LNCAP (cell line): ENCODE measurements at regions not wholly inside any gene's neighbourhood (a gene's known extent, or its start where the extent isn't known, plus 50 kb on each side); places are given as distances from the start of the nearest gene placed in this dataset.

ENCODE experiments used
- CTCF ChIP-seq: fragments of 450-650 bp; IDR thresholded peaks from 2 replicates; pipeline ENCODE4 v1.5.1; 2017; ENCODE audit warnings: mild to moderate bottlenecking

GRCh38 chr12:127278351-127278750 lies 988.6 kb upstream of the TMEM132C start:
- TF ChIP-seq CTCF: no peak

DNA sequence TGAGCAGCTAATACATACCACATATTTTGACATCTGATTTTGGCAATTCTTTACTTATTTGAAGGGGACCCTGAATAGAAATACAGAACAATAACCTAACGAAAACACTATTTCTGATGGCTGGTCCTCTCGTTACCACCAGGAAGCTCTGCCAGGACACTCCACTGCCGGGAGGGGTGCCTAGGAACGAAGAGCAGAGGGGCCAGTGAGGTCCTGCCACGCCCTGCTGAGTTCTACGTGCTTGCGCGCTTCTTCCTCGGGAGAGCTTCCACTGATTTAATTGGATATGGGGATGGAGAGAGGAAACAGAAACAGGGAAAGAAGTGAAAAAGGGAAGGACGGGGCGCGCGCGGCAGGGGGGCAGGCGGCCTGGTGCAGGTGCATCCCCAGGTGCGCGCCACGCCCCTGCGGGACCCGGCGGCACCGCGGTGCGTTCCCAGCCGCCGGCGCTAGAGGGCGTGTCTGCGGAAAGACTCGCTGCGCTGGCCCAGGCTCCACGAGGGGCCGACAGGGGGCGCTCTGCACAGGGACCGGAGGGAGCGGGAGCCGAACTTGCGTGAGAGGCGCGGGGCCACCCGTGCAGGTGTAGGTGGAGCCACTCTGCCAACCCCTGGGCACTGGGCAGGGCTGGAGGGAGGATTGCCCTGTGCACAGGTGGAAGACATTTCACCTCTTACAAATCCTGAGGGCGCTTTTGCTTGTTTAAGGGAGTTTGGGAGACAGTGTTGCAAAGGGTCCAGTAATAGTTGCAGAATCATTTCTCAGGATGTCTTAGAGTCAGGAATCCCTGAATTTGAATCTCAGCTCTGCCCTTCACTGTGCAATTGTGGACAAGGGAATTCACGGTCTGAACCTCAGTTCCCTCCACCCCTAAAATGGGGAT lies 986.3 kb upstream of the TMEM132C start:
- TF ChIP-seq CTCF: peak; percentile 96

- TF ChIP-seq CTCF: no peak
Observed at GRCh38 chr12:127282786-127283565, 984.0 kb upstream of the TMEM132C start.

DNA sequence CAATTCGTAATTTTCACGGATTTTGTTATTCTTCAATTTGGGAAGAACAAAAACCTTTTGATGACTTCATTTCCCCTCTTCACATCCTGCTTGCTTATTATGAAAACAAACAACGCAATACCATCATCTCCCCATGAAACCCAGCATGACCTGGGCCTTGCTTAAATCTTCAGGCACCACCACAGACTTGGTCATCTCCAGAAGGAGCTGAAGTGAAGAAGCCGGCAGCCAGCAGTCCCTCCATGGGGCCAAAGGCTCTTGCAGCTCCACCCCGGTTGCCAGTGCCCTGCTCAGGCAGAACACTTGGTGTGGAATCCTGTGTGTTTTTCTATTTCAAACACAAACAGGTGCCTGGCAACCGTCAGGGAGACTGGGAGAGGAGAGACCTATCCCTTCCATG lies 982.9 kb upstream of the TMEM132C start:
- TF ChIP-seq CTCF: no peak

GRCh38 chr12:127284870-127285431 lies 982.0 kb upstream of the TMEM132C start:
- no peak for TF ChIP-seq CTCF

DNA sequence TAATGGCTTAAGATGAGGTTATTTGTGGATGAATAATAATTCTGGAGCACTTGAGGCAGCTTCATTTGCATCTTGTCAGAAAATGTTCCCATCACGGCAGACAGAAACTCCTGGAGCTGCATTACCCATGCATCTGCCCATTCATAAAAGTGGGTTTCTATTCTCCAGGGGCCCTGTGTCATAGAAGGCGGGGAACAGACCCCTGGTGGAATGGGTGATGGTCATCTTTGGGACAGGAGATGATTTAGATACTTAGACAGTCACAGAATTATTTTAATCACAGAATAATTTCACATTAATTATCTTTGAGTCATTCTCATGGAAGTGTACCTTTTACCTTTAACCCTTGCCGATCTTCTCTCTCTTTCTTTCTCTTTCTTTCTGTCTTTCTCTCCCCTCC lies 980.7 kb upstream of the TMEM132C start:
- TF ChIP-seq CTCF: no peak

DNA sequence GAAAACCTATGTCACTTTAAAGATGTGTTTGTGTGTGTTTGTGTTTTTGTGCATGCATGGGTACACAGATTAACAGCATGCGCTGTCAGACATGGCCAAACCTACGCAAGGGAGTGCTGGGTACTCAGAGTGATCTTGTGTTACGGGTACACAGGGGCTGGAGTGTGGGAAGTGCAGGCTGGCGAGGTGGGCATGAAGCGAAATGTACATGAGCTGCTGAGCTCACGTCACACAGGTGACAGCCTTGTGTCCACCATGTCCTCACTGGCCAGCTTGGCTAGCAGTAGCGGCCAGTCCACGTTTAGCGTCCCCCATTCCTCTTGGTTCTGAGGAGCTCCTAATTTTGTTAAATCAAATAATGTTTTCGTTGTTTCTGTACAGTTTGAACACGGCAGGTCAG lies 979.7 kb upstream of the TMEM132C start:
- no peak for TF ChIP-seq CTCF
